Psoas muscle (tissue), 7 donors: ENCODE measurements at regions not wholly inside any gene's neighbourhood (a gene's known extent, or its start where the extent isn't known, plus 50 kb on each side); places are given as distances from the start of the nearest gene placed in this dataset.

Experiments used
- ATAC-seq, 4 donors: fragments of 200-7000 bp; cut with Tn5 transposase; one replicate each; pipeline ENCODE4 v1.9.1; 2020; ENCODE audit warnings: moderate library complexity in 3 of 4, mild to moderate bottlenecking in 2 of 4
- DNase-seq, 2 donors: peaks; one replicate each; pipeline ENCODE4 v3.0.0-alpha.2; 2020
- H3K27ac ChIP-seq: fragments of 200-600 bp; one replicate; pipeline ENCODE4 v1.8.0; 2022
- H3K27me3 ChIP-seq, 3 donors: fragments of 200-600 bp in 1 of 3; one replicate each; pipeline versions ENCODE4 v1.6.1 to v1.8.0; 2013 to 2022; ENCODE audit warnings: low read length in 2 of 3, mild to moderate bottlenecking in 2 of 3, moderate library complexity in 1 of 3; ENCODE audit not compliant: insufficient read depth in 3 of 3
- H3K36me3 ChIP-seq, 2 donors: fragments of 200-600 bp in 1 of 2; one replicate each; pipeline versions ENCODE4 v1.6.1 to v1.8.0; 2013 to 2022; ENCODE audit warnings: low read depth in 1 of 2, mild to moderate bottlenecking in 1 of 2, moderate library complexity in 1 of 2; ENCODE audit not compliant: insufficient read depth in 1 of 2
- H3K4me1 ChIP-seq: fragments of 200-600 bp; one replicate; pipeline ENCODE4 v1.8.0; 2022
- H3K4me3 ChIP-seq: fragments of 200-600 bp; one replicate; pipeline ENCODE4 v1.8.0; 2022; ENCODE audit warnings: mild to moderate bottlenecking
- H3K9me3 ChIP-seq: fragments of 200-600 bp; one replicate; pipeline ENCODE4 v1.8.0; 2022
- CTCF ChIP-seq: fragments of 200-600 bp; IDR thresholded peaks from one replicate; pipeline ENCODE4 v1.8.0; 2022; ENCODE audit warnings: antibody characterized with exemption
- WGBS, 3 donors: extraction: QIAGEN DNeasy Blood & Tissue Kit; methylation state at CpG; one replicate each; pipeline versions ENCODE4 v1.1.6 to v1.1.7; 2013; 5-methylcytosine and 5-hydroxymethylcytosine counted together
- intact Hi-C, 2 donors: fragments of 100-400 bp; cut with DNase I; formaldehyde crosslinking; loops; one replicate each; pipeline versions ENCODE4 v1.11.0 to v1.14.2; 2022
- donor health status: healthy with polysubstance abuse.
- donor health status: DM: no; HTN: no; CAD: no; lungs with moderate emphysema.
- donor health status: Bipolar disorder and iron deficiency.
- donor health status: healthy.
- donor health status: DM: yes; HTN: yes; CAD: no.
- donor health status: DM: no; HTN: no; CAD: no.
- donor health status: DM: yes; HTN: yes; CAD: no.

- H3K27me3 ChIP-seq, result no peaks in the 10 kb centered on the region
- H3K36me3 ChIP-seq, result no peaks in the 10 kb centered on the region
- ATAC-seq, result no peak
- peaks cover 37% of the 10 kb centered on the region for H3K4me1 ChIP-seq
- no peak for TF ChIP-seq CTCF
- intact Hi-C loops, result loop anchor here (5.0 to 10.0 kb wide), 2 partner anchors 216 to 219 kb away; partner anchors contain the start of gene MACIR (in 2 of the 2)
- no peaks in the 10 kb centered on the region for H3K9me3 ChIP-seq
- H3K27ac ChIP-seq, result peak overlapping the region; percentile 62
- DNase-seq, result no peak
- no peak overlapping the region for H3K4me3 ChIP-seq
These were observed 88.9 kb downstream of the NUDT12 start for GRCh38 chr5:103473725-103474124.

DNA sequence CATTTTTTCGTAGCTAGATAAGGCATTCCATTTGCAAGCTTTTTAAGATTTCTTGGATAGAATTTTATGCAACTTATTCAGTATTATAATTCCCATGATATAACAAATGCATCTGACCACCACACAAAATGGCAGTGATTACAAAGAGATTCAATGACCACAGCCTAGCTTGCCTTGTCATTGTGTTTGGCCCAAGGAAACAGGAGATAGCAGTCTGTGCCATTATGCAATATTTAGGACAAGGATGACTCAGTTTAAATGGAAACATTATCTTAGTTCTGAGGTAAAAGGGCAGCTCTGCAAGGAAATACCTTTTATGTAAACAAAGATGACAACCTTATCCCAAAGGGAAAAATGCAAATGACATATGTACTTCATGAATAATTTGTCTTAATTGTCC, 89.8 kb downstream of the NUDT12 start:
- no peak for TF ChIP-seq CTCF
- no peaks in the 10 kb centered on the region for H3K9me3 ChIP-seq

GRCh38 chr5:103472265-103472664, 90.3 kb downstream of the NUDT12 start:
- 39 to 68% (median 62%) methylated on average over 1 of the region's 1 CpG for WGBS, 3 donors
- Histone ChIP-seq H3K27ac (peak overlapping the region; percentile 62), H3K4me1 (peaks cover 38% of the 10 kb centered on the region), H3K36me3 (no peaks in the 10 kb centered on the region), H3K27me3 (no peaks in the 10 kb centered on the region), H3K9me3 (no peaks in the 10 kb centered on the region), H3K4me3 (no peak overlapping the region)
- DNase-seq (no peak), ATAC-seq (no peak)
- intact Hi-C loops, result loop anchor here (5.0 to 10.0 kb wide), 2 partner anchors 215 to 217 kb away; partner anchors contain the start of gene MACIR (in 2 of the 2)
- TF ChIP-seq CTCF, result no peak

More for the DNA sequence above, 89.8 kb downstream of the NUDT12 start:
- intact Hi-C loops, result loop anchor here (5.0 to 10.0 kb wide), 2 partner anchors 216 to 218 kb away; partner anchors contain the start of gene MACIR (in 2 of the 2)
- peak; percentile 71 to 87 (median 81) for ATAC-seq
- no peaks in the 10 kb centered on the region for H3K27me3 ChIP-seq
- no peak overlapping the region for H3K4me3 ChIP-seq
- whole genome bisulfite sequencing, 3 donors, result 24 to 44% (median 38%) methylated on average over 1 of the region's 1 CpG
- peaks cover 37% of the 10 kb centered on the region for H3K4me1 ChIP-seq
- H3K36me3 ChIP-seq, result no peaks in the 10 kb centered on the region
- DNase-seq, result no peak
- H3K27ac ChIP-seq, result peak overlapping the region; percentile 62

GRCh38 chr5:103469288-103470040, 93.1 kb downstream of the NUDT12 start:
- Histone ChIP-seq H3K4me1 (peaks cover 43% of the 10 kb centered on the region), H3K27ac (no peak overlapping the region), H3K9me3 (no peaks in the 10 kb centered on the region), H3K36me3 (no peaks in the 10 kb centered on the region), H3K27me3 (no peaks in the 10 kb centered on the region), H3K4me3 (no peak overlapping the region)
- no peak for DNase-seq
- no peak for TF ChIP-seq CTCF
- WGBS, 3 donors, result 73 to 81% (median 76%) methylated on average over 3 of the region's 3 CpGs
- intact Hi-C loops, result loop anchor here (5.0 to 10.0 kb wide), 2 partner anchors 212 to 215 kb away; partner anchors contain the start of gene MACIR (in 2 of the 2)
- no peak for ATAC-seq
